GM13976 (cell line): ENCODE measurements at regions not wholly inside any gene's neighbourhood (a gene's known extent, or its start where the extent isn't known, plus 50 kb on each side); places are given as distances from the start of the nearest gene placed in this dataset.

Experiments used
- DNase-seq: peaks from one replicate; pipeline ENCODE4 v3.0.0; 2012; ENCODE audit warnings: low spot score
- CTCF ChIP-seq: IDR thresholded peaks from 2 replicates; pipeline ENCODE4 v1.5.1; 2012; ENCODE audit warnings: borderline replicate concordance, mild to moderate bottlenecking; ENCODE audit not compliant: insufficient read depth; ENCODE audit errors: extremely low read depth, missing control alignments, control extremely low read depth
- in situ Hi-C: fragments of 300-500 bp; cut with MboI; formaldehyde crosslinking; loops from one replicate; pipeline ENCODE4 v1.12.0; 2022; ENCODE audit warnings: low sequenced_read_pairs, mixed read lengths, inconsistent platforms; ENCODE audit not compliant: unreplicated experiment

- no peak for DNase-seq
- in situ Hi-C loops: no loop called here
- TF ChIP-seq CTCF: no peak
These were observed 353.8 kb upstream of the DLGAP1 start for GRCh38 chr18:4808891-4809290.

- in situ Hi-C loops: no loop called here
- no peak for TF ChIP-seq CTCF
- no peak for DNase-seq
These were observed 352.6 kb upstream of the DLGAP1 start for GRCh38 chr18:4807604-4808293.

DNA sequence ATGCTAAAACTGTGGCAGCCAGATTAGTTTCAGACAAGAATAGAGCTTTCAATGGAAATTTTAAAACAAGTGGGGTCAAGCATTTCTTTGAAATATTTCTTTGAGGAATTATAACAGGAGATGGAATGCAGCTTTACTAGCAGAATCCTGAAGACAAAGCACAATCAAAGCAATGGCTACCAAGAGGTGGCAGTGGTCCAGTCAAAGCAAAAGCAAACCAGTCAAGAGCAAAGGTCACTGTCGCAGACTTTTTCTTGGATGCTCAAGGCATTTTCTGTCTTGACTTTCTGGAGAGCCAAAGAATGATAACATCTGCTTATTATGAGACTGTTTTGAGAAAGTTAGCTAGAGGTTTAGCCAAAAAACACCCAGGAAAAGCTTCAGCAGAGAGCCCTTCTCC lies 351.2 kb upstream of the DLGAP1 start:
- no peak for TF ChIP-seq CTCF
- in situ Hi-C loops: no loop called here
- DNase-seq: no peak

DNA sequence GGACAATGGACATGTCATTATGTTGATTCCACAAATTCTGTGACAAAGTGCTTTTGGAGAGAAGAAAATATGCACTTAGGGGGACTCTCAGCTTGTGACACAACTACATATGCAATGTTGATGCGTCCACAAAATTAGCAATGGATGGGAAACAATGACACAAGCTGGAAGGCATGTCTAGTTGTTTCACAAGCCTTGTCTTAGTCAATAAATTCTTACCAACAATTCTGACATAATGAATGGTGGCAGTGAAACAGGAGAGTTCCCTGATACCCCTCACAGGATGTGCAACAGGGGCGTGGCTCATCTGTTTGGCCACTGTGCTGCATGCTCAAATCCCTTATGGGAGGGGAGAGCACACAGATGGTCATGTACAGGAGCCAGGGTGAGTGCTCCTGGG lies 347.2 kb upstream of the DLGAP1 start:
- no peak for DNase-seq
- TF ChIP-seq CTCF: no peak
- in situ Hi-C loops: no loop called here

DNA sequence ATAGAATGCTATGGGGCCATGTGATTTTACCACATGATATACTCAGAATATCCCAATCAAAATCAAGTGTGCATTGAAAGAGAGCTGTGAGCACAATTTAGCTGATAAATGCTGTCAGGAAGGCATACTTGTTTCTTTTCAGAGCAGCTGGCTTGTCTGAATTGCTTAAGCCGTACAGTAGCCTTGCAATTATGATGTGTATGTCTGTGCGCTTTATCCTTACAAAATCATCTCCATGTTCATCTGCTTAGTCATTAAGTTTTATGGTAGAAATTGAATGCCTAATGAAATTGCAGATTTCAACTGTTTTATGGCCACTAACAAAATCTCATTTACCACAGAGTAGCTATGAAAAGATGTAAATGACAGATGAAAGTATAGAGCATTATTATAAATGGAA lies 346.0 kb upstream of the DLGAP1 start:
- in situ Hi-C loops: no loop called here
- no peak for DNase-seq
- no peak for TF ChIP-seq CTCF

DNA sequence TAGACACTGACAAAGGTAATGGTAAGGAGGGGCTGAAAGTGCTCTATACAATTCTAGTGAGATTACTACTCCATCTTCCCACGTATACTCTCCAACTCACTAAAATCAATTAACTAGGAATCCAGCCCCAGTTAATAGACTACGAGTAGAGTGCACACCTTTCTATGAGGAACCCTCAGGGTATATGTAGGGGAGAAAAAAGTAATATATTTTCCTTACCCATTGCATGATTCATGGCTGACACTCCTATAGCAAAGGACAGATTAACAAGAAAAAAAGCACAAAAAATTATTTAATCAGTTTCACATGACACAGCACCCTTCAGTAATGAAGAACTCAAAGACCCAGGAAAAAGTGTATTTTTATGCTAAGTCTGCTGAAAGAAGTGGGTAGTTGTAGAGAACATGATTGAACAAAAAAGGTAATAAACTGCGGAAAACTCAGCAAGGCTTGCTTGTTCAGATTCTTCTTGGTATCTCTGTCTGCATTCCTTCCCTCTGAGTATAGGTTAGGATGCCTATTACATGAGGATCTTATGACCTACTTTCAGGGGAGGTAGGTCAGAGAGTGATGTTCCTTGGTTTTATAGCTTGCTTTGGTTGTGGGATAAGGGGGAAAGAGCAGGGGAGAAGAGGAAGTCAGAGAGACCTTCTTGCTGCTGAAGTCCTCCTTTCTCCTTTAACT lies 342.0 kb upstream of the DLGAP1 start:
- DNase-seq: no peak
- no peak for TF ChIP-seq CTCF
- in situ Hi-C loops: no loop called here
